Smooth muscle cell (in vitro differentiated cells): ENCODE measurements at regions not wholly inside any gene's neighbourhood (a gene's known extent, or its start where the extent isn't known, plus 50 kb on each side); places are given as distances from the start of the nearest gene placed in this dataset.

Experiments
- DNase-seq: peaks from one replicate; lab custom pipeline; 2025; ENCODE audit not compliant: unreplicated experiment; lab: John Stamatoyannopoulos, UW
- H2AFZ ChIP-seq: fragments of 200-600 bp; sonication (generic); 2 replicates; pipeline ENCODE4 v1.6.0; 2016; ENCODE audit warnings: antibody characterized with exemption, low read depth, mild to moderate bottlenecking
- H3F3A ChIP-seq: fragments of 200-600 bp; sonication (generic); 2 replicates; pipeline ENCODE4 v1.6.0; 2017; ENCODE audit warnings: antibody characterized with exemption, low read depth
- H3K27ac ChIP-seq: fragments of 200-600 bp; sonication (generic); 2 replicates; pipeline ENCODE4 v1.5.1; 2016; ENCODE audit warnings: low read depth, mild to moderate bottlenecking
- H3K27me3 ChIP-seq: fragments of 200-600 bp; sonication (generic); 2 replicates; pipeline ENCODE4 v1.6.1; 2016; ENCODE audit warnings: low read depth, mild to moderate bottlenecking
- H3K36me3 ChIP-seq: fragments of 200-600 bp; sonication (generic); 2 replicates; pipeline ENCODE4 v1.5.1; 2016; ENCODE audit warnings: low read depth
- H3K4me1 ChIP-seq: fragments of 200-600 bp; sonication (generic); 2 replicates; pipeline ENCODE4 v1.5.1; 2016; ENCODE audit warnings: low read depth
- H3K4me2 ChIP-seq: fragments of 200-600 bp; sonication (generic); 2 replicates; pipeline ENCODE4 v1.6.0; 2016; ENCODE audit warnings: mild to moderate bottlenecking
- H3K4me3 ChIP-seq: fragments of 200-600 bp; sonication (generic); 2 replicates; pipeline ENCODE4 v1.5.1; 2016; ENCODE audit warnings: mild to moderate bottlenecking
- H3K79me2 ChIP-seq: fragments of 200-600 bp; sonication (generic); 2 replicates; pipeline ENCODE4 v1.6.0; 2016; ENCODE audit warnings: low read depth, mild to moderate bottlenecking
- H3K9ac ChIP-seq: fragments of 200-600 bp; sonication (generic); 2 replicates; pipeline ENCODE4 v1.6.0; 2016; ENCODE audit warnings: low read depth
- H3K9me3 ChIP-seq: fragments of 200-600 bp; sonication (generic); replicated peaks from 2 replicates; pipeline ENCODE4 v1.5.1; 2016; ENCODE audit warnings: low read depth
- H4K20me1 ChIP-seq: fragments of 200-600 bp; sonication (generic); 2 replicates; pipeline ENCODE4 v1.6.0; 2016; ENCODE audit warnings: low read depth
- CTCF ChIP-seq: fragments of 200-600 bp; sonication (generic); IDR thresholded peaks from 2 replicates; pipeline ENCODE4 v1.5.1; 2017; ENCODE audit warnings: borderline replicate concordance, mild to moderate bottlenecking, antibody characterized with exemption; ENCODE audit not compliant: insufficient read depth, poor library complexity, severe bottlenecking
- WGBS: methylation state at CpG from one replicate; pipeline ENCODE4 v1.1.7; 2016; ENCODE audit warnings: low lambda C conversion rate; 5-methylcytosine and 5-hydroxymethylcytosine counted together

GRCh38 chrX:43083016-43083415 lies 305.1 kb upstream of the PPP1R2C start:
- H3K4me1 ChIP-seq, result no peaks in the 10 kb centered on the region
- no peak for DNase-seq
- H4K20me1 ChIP-seq, result no peaks in the 10 kb centered on the region
- no peaks in the 10 kb centered on the region for H3K36me3 ChIP-seq
- TF ChIP-seq CTCF, result no peak
- no peaks in the 10 kb centered on the region for H3F3A ChIP-seq
- H3K27me3 ChIP-seq, result no peaks in the 10 kb centered on the region
- no peak overlapping the region for H3K27ac ChIP-seq
- WGBS, result 88% methylated on average over 1 of the region's 1 CpG
- no peak overlapping the region for H3K4me3 ChIP-seq
- H3K9me3 ChIP-seq, result peaks cover under 1% of the 10 kb centered on the region
- H3K79me2 ChIP-seq, result no peaks in the 10 kb centered on the region
- no peak overlapping the region for H3K9ac ChIP-seq
- peak overlapping the region; percentile 37 for H3K4me2 ChIP-seq
- H2AFZ ChIP-seq, result no peak overlapping the region

DNA sequence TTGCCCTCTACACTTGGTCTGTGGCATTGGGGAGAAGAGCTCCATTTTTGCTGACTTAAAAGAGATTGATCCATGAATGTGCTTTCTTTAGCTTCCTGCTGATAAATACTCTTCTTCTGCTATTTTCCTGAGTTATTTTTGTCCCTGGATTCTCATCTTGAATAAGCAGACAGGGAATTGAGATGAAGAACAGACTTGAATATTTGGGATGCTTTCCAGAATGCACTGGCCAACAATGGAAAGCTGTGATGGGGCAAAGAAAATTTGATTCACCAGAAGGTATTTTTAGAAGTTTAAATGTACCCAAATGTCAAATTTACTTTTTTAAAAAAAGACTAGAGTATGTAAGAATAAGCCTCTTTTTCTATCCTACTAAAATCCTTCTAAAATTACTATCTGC lies 309.9 kb upstream of the PPP1R2C start:
- Histone ChIP-seq H3K4me3 (no peak overlapping the region), H3K4me2 (no peak overlapping the region), H3K27me3 (no peaks in the 10 kb centered on the region), H3F3A (no peaks in the 10 kb centered on the region), H3K9ac (no peak overlapping the region), H3K27ac (no peak overlapping the region), H3K79me2 (no peaks in the 10 kb centered on the region), H3K9me3 (no peaks in the 10 kb centered on the region), H4K20me1 (no peaks in the 10 kb centered on the region), H2AFZ (no peak overlapping the region), H3K36me3 (no peaks in the 10 kb centered on the region), H3K4me1 (no peaks in the 10 kb centered on the region)
- TF ChIP-seq CTCF, result no peak
- no peak for DNase-seq

DNA sequence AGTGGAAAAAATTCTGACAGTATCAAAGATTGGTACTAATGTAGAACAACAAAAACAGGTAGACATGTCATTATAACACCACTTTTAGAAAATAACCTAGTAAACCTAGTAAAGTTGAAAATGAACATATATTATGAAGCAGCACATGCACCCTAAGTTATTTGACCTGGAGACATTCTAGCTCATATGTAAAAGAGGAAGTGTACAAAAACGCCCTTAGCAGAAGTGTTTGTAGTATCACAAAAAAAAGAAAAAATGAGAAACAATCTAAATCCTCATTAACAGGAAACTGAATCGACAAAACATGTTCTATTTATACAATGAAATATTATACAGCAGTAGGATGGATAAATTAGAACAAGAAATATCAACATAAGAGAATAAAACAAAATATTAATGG lies 318.9 kb upstream of the PPP1R2C start:
- TF ChIP-seq CTCF, result no peak
- Histone ChIP-seq H3K79me2 (no peaks in the 10 kb centered on the region), H3K36me3 (no peaks in the 10 kb centered on the region), H3K9me3 (no peaks in the 10 kb centered on the region), H3K4me1 (no peaks in the 10 kb centered on the region), H2AFZ (no peak overlapping the region), H3K9ac (no peak overlapping the region), H4K20me1 (no peaks in the 10 kb centered on the region), H3K4me3 (no peak overlapping the region), H3K27ac (no peak overlapping the region), H3K4me2 (no peak overlapping the region), H3F3A (no peaks in the 10 kb centered on the region), H3K27me3 (no peaks in the 10 kb centered on the region)
- DNase-seq, result no peak
- WGBS, result 89% methylated on average over 2 of the region's 2 CpGs

DNA sequence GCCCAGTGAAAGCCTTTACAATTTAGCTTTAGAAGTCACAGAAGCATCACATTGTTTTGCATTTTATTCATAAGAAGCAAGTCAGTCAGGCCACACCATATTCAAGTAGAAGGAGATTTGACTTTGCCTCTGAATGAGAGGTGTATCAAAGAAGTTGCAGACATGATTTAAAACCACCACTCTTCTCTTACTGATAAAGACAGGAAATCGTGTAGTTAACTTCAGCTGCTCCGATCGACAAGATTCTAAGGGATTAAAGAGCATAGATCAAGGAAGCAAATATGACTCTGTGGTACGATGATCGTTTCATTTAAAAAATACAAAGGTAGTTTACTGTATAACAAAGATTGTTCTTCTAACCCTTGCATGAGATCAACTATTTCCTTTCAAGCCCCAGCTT lies 328.0 kb upstream of the PPP1R2C start:
- Histone ChIP-seq H3K27ac (no peak overlapping the region), H3K79me2 (no peaks in the 10 kb centered on the region), H3K9ac (no peak overlapping the region), H2AFZ (peak overlapping the region; percentile 54), H4K20me1 (no peaks in the 10 kb centered on the region), H3K9me3 (no peaks in the 10 kb centered on the region), H3K4me1 (no peaks in the 10 kb centered on the region), H3K27me3 (no peaks in the 10 kb centered on the region), H3K4me2 (no peak overlapping the region), H3K36me3 (no peaks in the 10 kb centered on the region), H3F3A (no peaks in the 10 kb centered on the region), H3K4me3 (no peak overlapping the region)
- no peak for DNase-seq
- TF ChIP-seq CTCF, result no peak
- 74% methylated on average over 5 of the region's 5 CpGs for WGBS
